Erythroblast (primary cell): ENCODE measurements at regions not wholly inside any gene's neighbourhood (a gene's known extent, or its start where the extent isn't known, plus 50 kb on each side); places are given as distances from the start of the nearest gene placed in this dataset.

Experiments
- DNase-seq, 2 experiments: peaks; one replicate each; lab custom pipeline; 2025; lab: John Stamatoyannopoulos, UW
- GATA1 ChIP-seq: IDR thresholded peaks from 2 replicates; pipeline ENCODE4 v1.6.1; 2011; ENCODE audit warnings: low read depth, mild to moderate bottlenecking, control low read depth, low read length, moderate library complexity
- POLR2A ChIP-seq: IDR thresholded peaks from 2 replicates; pipeline ENCODE4 v1.6.1; 2011; ENCODE audit warnings: mild to moderate bottlenecking, low read length

DNA sequence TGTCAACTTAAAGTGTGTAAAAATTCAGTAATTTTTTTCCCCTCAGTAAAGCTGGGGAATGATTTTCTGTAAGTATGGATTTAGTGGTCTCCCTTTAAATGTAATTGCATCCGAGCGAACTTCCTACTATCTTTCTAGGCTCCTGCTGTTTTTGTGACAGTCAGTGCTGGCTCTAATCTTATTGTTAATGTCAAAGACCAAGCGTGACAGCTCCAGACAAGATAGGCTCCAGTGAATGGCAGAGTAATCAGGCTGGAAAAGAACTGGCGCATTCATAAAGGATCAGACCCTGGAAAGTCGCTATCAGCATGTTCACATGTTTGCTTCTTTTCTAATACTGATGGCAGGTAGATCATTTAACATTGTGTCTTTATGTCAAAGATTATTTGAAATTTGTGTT, 908.0 kb upstream of the ATXN8OS start:
- no peak for DNase-seq
- TF ChIP-seq GATA1 (no peak), POLR2A (no peak)

DNA sequence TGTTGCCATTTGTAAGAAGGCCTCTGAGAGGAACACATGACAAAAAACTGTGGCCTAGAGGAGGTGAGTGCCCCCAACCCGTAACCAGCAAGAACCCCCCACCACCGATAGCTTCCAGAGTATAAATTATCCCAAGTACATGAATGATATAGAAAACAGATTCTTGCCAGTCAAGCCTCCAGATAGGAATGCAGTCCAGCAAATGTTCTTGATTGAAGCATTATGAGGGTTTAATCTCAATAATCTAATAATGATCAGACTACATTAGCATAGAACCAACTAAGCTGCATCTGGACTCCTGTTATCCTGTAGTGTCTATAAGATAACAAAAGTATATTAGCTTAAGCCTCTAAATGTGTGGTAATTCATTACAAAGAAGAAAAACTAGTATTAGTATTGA, 908.9 kb upstream of the ATXN8OS start:
- DNase-seq = no peak
- no peak for TF ChIP-seq GATA1
- TF ChIP-seq POLR2A = no peak

DNA sequence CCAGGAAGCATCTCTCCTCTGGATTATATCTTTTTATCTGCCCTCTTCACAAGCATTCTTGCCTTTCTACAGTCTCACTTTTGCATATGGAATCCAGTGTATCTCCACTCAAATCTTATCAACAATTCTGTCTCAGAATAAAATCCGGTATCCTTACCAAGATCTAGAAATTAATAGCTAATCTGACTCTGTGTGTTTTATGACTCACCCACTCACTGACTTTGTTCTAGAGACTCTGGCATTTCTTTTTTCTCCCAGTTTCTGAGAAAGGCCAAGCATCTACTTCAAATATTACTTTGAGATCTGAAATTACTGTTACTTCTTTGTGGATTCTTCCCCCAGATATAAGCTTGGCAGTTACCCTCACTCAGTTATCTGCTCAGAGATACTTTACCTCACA, 913.5 kb upstream of the ATXN8OS start:
- TF ChIP-seq POLR2A (no peak), GATA1 (no peak)
- no peak for DNase-seq

DNA sequence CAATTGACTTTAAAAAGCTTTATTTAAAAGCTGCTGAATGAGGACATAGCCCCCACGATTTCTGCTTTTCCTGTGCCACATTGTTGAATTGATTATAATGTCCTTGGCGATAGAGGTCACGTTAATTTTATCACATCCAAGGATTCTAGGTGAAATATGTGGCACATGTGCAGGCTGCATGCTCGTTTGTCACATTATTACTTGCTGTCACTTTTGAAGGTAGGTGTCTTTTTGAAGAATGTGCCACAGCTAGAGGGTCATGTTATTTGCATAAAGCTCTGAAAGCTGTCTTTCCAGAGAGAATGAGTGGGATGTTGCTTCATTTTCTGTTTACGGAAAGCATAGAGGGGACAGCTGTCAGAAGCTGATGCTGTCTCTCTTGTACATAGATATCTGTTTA, 927.6 kb upstream of the ATXN8OS start:
- TF ChIP-seq POLR2A = no peak
- TF ChIP-seq GATA1 = no peak
- no peak for DNase-seq

DNA sequence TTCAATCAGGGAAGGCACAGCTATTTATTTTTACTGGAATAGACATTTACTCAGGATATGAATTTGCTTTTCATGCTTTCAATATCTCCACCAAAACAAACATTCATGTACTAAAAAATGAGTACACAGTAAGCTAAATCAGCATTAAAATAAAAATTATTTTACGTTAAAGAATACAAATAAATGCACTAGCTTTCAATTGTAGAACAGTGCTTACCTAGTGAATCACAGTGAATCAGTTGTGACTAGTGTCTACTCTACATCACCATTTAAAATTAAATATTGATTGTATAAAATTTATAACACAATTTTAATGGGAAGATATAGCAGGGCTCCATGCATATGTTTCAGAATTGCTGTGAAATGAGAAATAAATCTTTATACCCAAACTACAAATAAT, 929.6 kb upstream of the ATXN8OS start:
- no peak for DNase-seq
- TF ChIP-seq POLR2A (no peak), GATA1 (no peak)

DNA sequence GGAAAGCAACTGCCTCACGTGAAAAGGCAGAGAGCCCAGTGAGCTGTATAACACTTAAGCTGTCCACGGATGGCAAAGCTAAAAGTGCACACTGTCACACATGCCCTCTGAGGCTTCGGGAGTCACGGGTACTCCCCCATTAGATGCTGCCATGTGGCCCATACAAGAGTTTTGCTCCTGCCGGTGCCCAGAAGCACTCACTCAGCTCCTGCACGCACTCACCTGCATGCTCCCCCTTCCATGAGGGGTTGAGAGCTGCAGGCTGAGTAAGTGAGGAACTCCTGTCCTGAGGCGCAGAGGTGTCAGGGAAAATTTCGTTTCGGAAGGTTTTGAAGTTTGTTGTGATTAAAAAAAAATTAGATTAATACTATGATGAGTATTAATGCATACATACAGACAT, 939.2 kb upstream of the ATXN8OS start:
- no peak for TF ChIP-seq POLR2A
- no peak for TF ChIP-seq GATA1
- DNase-seq = no peak

DNA sequence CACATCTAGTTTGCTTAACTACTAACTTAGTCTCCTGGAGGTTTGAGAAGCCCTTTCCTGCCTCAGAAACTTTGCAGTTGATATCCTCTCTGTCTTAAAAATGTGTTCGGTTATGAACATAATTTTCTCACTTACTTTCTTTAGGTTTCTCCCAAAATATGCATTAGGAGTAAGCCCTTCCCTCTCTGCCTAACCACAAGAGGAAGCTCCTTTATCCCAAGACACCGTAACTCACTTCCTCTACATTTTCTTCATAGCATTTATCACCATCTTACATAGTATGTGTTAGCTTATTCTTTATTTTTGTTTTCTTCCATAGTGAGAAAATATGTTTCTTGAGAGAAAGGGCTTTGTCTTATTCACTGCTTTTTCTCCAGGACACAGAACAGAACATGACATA, 952.5 kb upstream of the ATXN8OS start:
- TF ChIP-seq GATA1 (no peak), POLR2A (no peak)

DNA sequence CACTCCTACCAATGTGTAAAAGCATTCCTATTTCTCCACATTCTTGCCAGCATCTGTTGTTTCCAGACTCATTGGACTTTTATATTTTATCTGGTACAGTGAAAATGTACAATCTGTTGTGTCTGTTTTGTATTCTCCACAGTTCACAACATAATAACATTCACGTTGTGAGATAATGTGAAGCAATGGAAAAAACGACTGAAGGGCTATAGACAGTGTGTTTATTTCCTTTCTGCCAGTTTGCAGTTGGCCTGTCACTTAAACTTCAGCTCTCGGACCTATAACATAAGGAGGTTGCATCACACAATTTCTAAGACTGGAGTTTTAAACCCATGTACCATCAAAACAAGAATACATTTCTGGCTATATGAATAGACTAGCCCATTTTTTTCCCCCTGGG, 965.5 kb upstream of the ATXN8OS start:
- TF ChIP-seq POLR2A (no peak), GATA1 (no peak)
- DNase-seq = no peak

More for the DNA sequence above, 952.5 kb upstream of the ATXN8OS start:
- no peak for DNase-seq

DNA sequence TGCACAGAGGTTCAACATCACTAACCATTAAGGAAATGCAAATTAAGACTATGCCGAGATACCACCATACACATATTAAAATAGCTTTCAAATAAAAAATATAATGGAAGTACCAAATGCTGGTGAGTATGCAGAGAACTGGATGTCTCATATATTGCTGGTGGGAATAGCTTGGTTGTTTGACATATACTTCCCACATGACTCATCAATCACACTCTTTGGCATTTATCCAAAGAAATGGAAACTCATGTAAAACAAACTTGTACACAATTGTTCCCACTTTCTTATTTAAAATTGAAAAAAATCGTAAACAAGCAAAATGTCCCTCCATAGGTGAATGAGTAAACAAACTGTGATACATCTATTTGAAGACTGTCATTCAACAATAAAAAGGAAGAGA, 982.6 kb upstream of the ATXN8OS start:
- DNase-seq = no peak

DNA sequence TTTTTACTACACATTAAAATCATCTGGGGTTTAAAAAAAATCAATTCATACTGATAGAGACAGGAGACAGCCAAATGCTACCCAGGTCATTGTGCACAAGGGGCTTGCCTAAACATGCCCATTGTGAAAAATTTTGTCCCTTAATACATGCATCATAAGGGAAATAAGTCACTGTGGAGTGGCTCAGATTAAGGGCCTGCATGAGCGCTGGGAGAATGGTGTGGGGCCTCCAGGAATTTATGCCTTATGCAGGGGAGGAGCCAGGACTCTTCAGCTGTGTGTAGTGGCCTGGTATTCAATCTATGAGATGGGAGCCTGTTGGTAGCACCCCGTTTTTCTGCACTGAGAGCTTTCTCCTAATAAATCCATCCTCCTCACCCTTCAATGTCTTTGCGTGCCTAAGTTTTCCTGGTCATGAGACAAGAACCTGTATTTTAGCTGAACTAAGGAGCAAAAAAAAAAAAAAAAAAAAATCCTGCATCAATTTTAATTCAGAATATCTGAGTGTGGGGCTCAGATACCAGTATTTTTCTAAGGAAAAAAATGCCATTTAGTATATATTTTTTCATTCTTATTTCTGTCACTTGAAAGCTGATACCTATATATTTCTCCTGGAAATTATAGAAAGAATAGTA, 997.6 kb upstream of the ATXN8OS start:
- TF ChIP-seq POLR2A (no peak), GATA1 (no peak)

More for the DNA sequence above, 982.6 kb upstream of the ATXN8OS start:
- no peak for TF ChIP-seq POLR2A
- TF ChIP-seq GATA1 = no peak

DNA sequence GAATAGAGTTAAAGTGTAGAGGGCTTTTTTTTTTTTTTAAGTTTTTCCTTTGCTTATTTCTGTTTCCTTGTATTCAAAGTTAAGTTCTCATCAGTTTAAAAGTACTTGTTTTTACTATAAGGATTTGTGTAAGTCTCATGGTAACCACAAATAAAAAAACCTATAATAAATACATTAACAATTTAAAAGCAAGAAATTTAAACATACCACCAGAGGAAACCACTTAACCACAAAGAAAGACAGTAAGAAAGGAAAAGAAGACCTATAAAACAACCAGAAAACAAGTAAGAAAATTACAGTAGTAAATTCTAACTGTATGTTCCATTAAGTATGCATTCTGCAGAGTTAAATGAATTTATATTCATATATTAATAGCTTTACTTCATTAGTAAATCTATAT, 999.1 kb upstream of the ATXN8OS start:
- DNase-seq = no peak
- TF ChIP-seq GATA1 (no peak), POLR2A (no peak)

More for the DNA sequence above, 997.6 kb upstream of the ATXN8OS start:
- no peak for DNase-seq

DNA sequence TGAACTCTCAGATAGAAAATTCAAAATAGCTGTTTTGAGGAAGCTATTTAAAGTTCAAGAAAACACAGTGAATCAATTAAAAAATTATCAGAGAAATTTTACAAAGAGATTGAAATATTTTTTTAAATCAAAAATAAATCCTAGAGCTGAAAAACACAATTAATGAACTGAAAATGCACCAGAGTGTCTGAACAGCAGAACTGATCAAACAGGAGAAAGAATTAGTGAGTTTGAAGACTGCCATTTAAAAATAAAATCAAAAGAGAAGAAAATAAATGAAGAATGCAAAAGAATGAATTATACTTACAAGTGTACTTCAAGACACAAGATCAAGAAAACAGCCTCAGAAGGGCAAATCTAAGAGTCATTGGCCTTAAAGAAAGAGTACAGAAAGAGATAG, 1000.2 kb upstream of the ATXN8OS start:
- no peak for TF ChIP-seq POLR2A
- TF ChIP-seq GATA1 = no peak
- no peak for DNase-seq

DNA sequence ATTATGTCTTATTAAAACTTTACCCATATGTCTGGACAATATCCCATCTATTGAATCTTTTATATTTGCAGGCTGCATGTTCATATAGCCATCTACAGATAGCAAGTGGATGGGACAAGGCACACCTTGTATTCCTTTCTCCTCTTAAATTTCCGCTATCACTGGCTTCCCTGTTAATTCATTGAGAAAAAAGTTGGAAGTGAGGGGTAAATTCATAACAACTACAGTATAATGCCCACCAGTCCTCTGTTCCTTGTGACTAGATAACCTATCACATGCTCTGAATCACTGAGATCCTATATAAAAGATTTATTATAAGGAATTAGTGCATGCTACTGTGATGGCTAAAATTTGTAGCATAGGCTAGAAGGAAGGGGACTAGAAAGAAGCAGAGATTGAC, 1005.8 kb upstream of the ATXN8OS start:
- no peak for TF ChIP-seq GATA1
- no peak for TF ChIP-seq POLR2A

DNA sequence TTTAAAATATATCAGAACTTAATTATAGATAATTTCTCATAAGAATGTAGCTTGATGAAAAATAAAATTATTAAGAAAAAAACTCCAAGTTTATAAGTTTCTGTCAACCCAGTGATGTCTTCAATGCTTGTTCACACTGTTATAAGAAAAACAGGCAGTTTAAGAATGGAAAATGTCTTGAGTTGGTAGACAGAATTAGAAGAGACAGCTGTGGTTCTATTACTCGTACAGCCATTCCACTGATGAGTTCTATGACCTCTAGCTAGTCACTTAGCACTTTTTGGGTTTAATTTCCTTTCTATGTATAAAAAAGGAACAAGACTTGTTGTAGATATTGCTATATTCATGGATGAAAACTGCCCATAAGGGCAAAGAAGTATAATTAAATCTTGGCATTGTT, 1013.1 kb upstream of the ATXN8OS start:
- TF ChIP-seq GATA1 (no peak), POLR2A (no peak)
- DNase-seq = no peak

More for the DNA sequence above, 1005.8 kb upstream of the ATXN8OS start:
- DNase-seq = no peak
